H1 (cell line): ENCODE measurements at regions not wholly inside any gene's neighbourhood (a gene's known extent, or its start where the extent isn't known, plus 50 kb on each side); places are given as distances from the start of the nearest gene placed in this dataset.

Experiments
- CTCF ChIA-PET: fragments of 300-600 bp; sonication (Branson Sonifier 250); formaldehyde crosslinking; loops from one replicate; lab custom pipeline; 2021; ENCODE audit not compliant: partially characterized antibody; lab: Charles Lee
- POLR2A ChIA-PET: fragments of 300-600 bp; sonication (Branson Sonifier 250); formaldehyde crosslinking; loops from one replicate; lab custom pipeline; 2021; ENCODE audit warnings: inconsistent platforms; ENCODE audit not compliant: partially characterized antibody; lab: Charles Lee
- DNase-seq, 2 experiments: peaks; one replicate each; pipeline versions ENCODE4 v3.0.0 to v3.0.0-alpha.2; 2010 to 2022; ENCODE audit warnings: low spot score in 2 of 2, low read depth in 1 of 2, mixed read lengths in 1 of 2
- FAIRE-seq: peaks from 2 replicates; lab custom pipeline; 2011; peaks lifted over from hg19 to GRCh38; lab: Jason Lieb, UNC
- H2AFZ ChIP-seq: 2 replicates; pipeline ENCODE4 v1.8.1; 2012; ENCODE audit warnings: low read length, inconsistent platforms
- H2AK5ac ChIP-seq: 2 replicates; pipeline ENCODE4 v1.6.1; 2013; ENCODE audit warnings: low read depth, low read length
- H2BK120ac ChIP-seq: replicated peaks from 2 replicates; pipeline ENCODE3; 2013; ENCODE audit warnings: low read depth, low read length, inconsistent platforms
- H2BK12ac ChIP-seq: 2 replicates; pipeline ENCODE4 v1.6.1; 2013; ENCODE audit warnings: low read depth, low read length
- H2BK15ac ChIP-seq: 2 replicates; pipeline ENCODE4 v1.6.1; 2013; ENCODE audit warnings: low read length
- H2BK20ac ChIP-seq: 2 replicates; pipeline ENCODE4 v1.6.1; 2013; ENCODE audit warnings: low read length
- H2BK5ac ChIP-seq: 2 replicates; pipeline ENCODE4 v1.6.1; 2013; ENCODE audit warnings: low read depth, low read length
- H3K14ac ChIP-seq: 2 replicates; pipeline ENCODE4 v1.6.1; 2013; ENCODE audit warnings: inconsistent platforms; ENCODE audit not compliant: insufficient read length
- H3K18ac ChIP-seq: 2 replicates; pipeline ENCODE4 v1.6.1; 2013; ENCODE audit warnings: low read length; ENCODE audit errors: extremely low read depth
- H3K23ac ChIP-seq: 2 replicates; pipeline ENCODE4 v1.6.1; 2013; ENCODE audit warnings: inconsistent platforms; ENCODE audit not compliant: insufficient read length
- H3K23me2 ChIP-seq: 2 replicates; pipeline ENCODE4 v1.6.1; 2013; ENCODE audit warnings: low read depth, low read length
- H3K27ac ChIP-seq: 2 replicates; pipeline ENCODE4 v1.6.1; 2011; ENCODE audit warnings: low read depth, low read length, inconsistent platforms
- H3K27me3 ChIP-seq, 4 experiments: replicated peaks in 1 of 4; 1 replicate in 1 of 4; 2 replicates in 3 of 4; pipeline versions ENCODE4 v1.6.1 to v1.8.1; 2011 to 2013; ENCODE audit warnings: low read length in 3 of 4, mild to moderate bottlenecking in 3 of 4, inconsistent platforms in 2 of 4, mixed read lengths in 2 of 4, moderate library complexity in 1 of 4; ENCODE audit not compliant: control insufficient read depth in 3 of 4, insufficient read depth in 3 of 4; ENCODE audit errors: extremely low read depth in 1 of 4
- H3K36me3 ChIP-seq, 4 experiments: 2 replicates each; pipeline versions ENCODE4 v1.6.1 to v1.8.1; 2011 to 2013; ENCODE audit warnings: mild to moderate bottlenecking in 4 of 4, low read length in 3 of 4, moderate library complexity in 2 of 4, control low read depth in 1 of 4, inconsistent platforms in 1 of 4; ENCODE audit not compliant: insufficient read depth in 4 of 4, control insufficient read depth in 2 of 4
- H3K4ac ChIP-seq: replicated peaks from 2 replicates; pipeline ENCODE3; 2013; ENCODE audit warnings: low read length, low read depth, mixed read lengths, inconsistent platforms; ENCODE audit not compliant: insufficient read length
- H3K4me1 ChIP-seq, 4 experiments: replicated peaks in 1 of 4; 1 replicate in 1 of 4; 2 replicates in 3 of 4; pipeline versions ENCODE4 v1.6.1 to v1.8.1; 2011 to 2013; ENCODE audit warnings: low read length in 3 of 4, inconsistent platforms in 2 of 4, mixed read lengths in 1 of 4; ENCODE audit not compliant: insufficient read depth in 4 of 4, control insufficient read depth in 3 of 4
- H3K4me2 ChIP-seq, 2 experiments: 2 replicates each; pipeline versions ENCODE4 v1.6.1 to v1.8.1; 2011 to 2013; ENCODE audit warnings: low read depth in 2 of 2, low read length in 2 of 2, control low read depth in 1 of 2, inconsistent platforms in 1 of 2, mild to moderate bottlenecking in 1 of 2; ENCODE audit not compliant: insufficient read depth in 1 of 2
- H3K4me3 ChIP-seq, 4 experiments: fragments of 200-600, 300-600 bp in 1 of 4; sonication (generic), shearing (Covaris generic), sonication (Bioruptor Twin) in 1 of 4; 2 replicates each; pipeline versions ENCODE4 v1.5.1 to v1.8.1; 2011 to 2016; ENCODE audit warnings: low read length in 4 of 4, low read depth in 3 of 4, control low read depth in 2 of 4, inconsistent platforms in 2 of 4, mild to moderate bottlenecking in 2 of 4, mixed read lengths in 1 of 4, moderate library complexity in 1 of 4; ENCODE audit not compliant: insufficient read depth in 2 of 4; ENCODE audit errors: extremely low read depth in 1 of 4
- H3K56ac ChIP-seq: replicated peaks from 2 replicates; pipeline ENCODE3; 2013; ENCODE audit warnings: low read depth, mild to moderate bottlenecking, mixed read lengths, low read length, inconsistent platforms; ENCODE audit not compliant: insufficient read length
- H3K79me1 ChIP-seq: 2 replicates; pipeline ENCODE4 v1.6.1; 2013; ENCODE audit warnings: low read depth, low read length, control low read depth
- H3K79me2 ChIP-seq, 2 experiments: 2 replicates each; pipeline versions ENCODE4 v1.6.1 to v1.8.1; 2012 to 2013; ENCODE audit warnings: low read length in 2 of 2, mild to moderate bottlenecking in 2 of 2, inconsistent platforms in 1 of 2; ENCODE audit not compliant: insufficient read depth in 2 of 2, control insufficient read depth in 1 of 2
- H3K9ac ChIP-seq, 4 experiments: replicated peaks in 1 of 4; 1 replicate in 1 of 4; 2 replicates in 3 of 4; pipeline versions ENCODE4 v1.6.1 to v1.8.1; 2011 to 2013; ENCODE audit warnings: low read depth in 3 of 4, low read length in 3 of 4, control low read depth in 2 of 4, mild to moderate bottlenecking in 2 of 4, moderate library complexity in 2 of 4, inconsistent platforms in 1 of 4; ENCODE audit errors: extremely low read depth in 1 of 4
- H3K9me3 ChIP-seq, 2 experiments: 2 replicates each; pipeline versions ENCODE4 v1.6.1 to v1.8.1; 2012 to 2013; ENCODE audit warnings: mild to moderate bottlenecking in 2 of 2, moderate library complexity in 2 of 2, control low read depth in 1 of 2, inconsistent platforms in 1 of 2, low read depth in 1 of 2, low read length in 1 of 2, mixed read lengths in 1 of 2; ENCODE audit not compliant: insufficient read depth in 2 of 2
- H4K20me1 ChIP-seq, 2 experiments: replicated peaks in 1 of 2; 2 replicates each; pipeline versions ENCODE3 to v1.8.1; 2011 to 2013; ENCODE audit warnings: inconsistent platforms in 2 of 2, low read length in 2 of 2, mild to moderate bottlenecking in 1 of 2; ENCODE audit not compliant: insufficient read depth in 2 of 2, control insufficient read depth in 1 of 2
- H4K5ac ChIP-seq: 2 replicates; pipeline ENCODE4 v1.6.1; 2013; ENCODE audit warnings: low read length, low read depth, mixed read lengths, inconsistent platforms; ENCODE audit not compliant: insufficient read length
- H4K8ac ChIP-seq: 2 replicates; pipeline ENCODE4 v1.8.0; 2013; ENCODE audit warnings: mild to moderate bottlenecking, moderate library complexity, low read length, inconsistent platforms; ENCODE audit not compliant: insufficient read depth; ENCODE audit errors: extremely low read depth
- H4K91ac ChIP-seq: replicated peaks from 2 replicates; pipeline ENCODE3; 2013; ENCODE audit warnings: low read length, mixed read lengths, inconsistent platforms; ENCODE audit not compliant: insufficient read length
- CBX5 ChIP-seq: fragments of 300-800, 300-1000 bp; sonication (generic); IDR thresholded peaks from 2 replicates; pipeline ENCODE4 v1.7.1; 2016; ENCODE audit warnings: antibody characterized with exemption, low read length, low read depth
- CBX8 ChIP-seq: fragments of 300-800, 300-1000 bp; sonication (generic); IDR thresholded peaks from 2 replicates; pipeline ENCODE4 v1.7.1; 2016; ENCODE audit warnings: low read depth, low read length, borderline replicate concordance
- CEBPB ChIP-seq: IDR thresholded peaks from 2 replicates; pipeline ENCODE4 v1.6.1; 2012; ENCODE audit warnings: low read depth, low read length
- CHD1 ChIP-seq: IDR thresholded peaks from 2 replicates; pipeline ENCODE4 v1.6.1; 2012; ENCODE audit warnings: low read depth, low read length, improper control_type of control experiment
- CTBP2 ChIP-seq: IDR thresholded peaks from 2 replicates; pipeline ENCODE4 v1.7.0; 2011; ENCODE audit warnings: borderline replicate concordance, mild to moderate bottlenecking, moderate library complexity, mixed read lengths, low read length; ENCODE audit not compliant: insufficient read depth, insufficient read length
- EP300 ChIP-seq, 2 experiments: IDR thresholded peaks; 1 replicate in 1 of 2; 2 replicates in 1 of 2; pipeline ENCODE4 v1.6.1; 2011 to 2012; ENCODE audit warnings: low read depth in 2 of 2, low read length in 2 of 2, mild to moderate bottlenecking in 2 of 2, borderline replicate concordance in 1 of 2, inconsistent platforms in 1 of 2, moderate library complexity in 1 of 2
- EZH2 ChIP-seq: fragments of 200-600 bp; sonication (generic); IDR thresholded peaks from 2 replicates; pipeline ENCODE4 v1.7.1; 2012; ENCODE audit warnings: low read depth, mild to moderate bottlenecking, moderate library complexity, low read length, inconsistent platforms; ENCODE audit not compliant: severe bottlenecking
- KDM5A ChIP-seq: fragments of 200-600 bp; IDR thresholded peaks from 2 replicates; pipeline ENCODE4 v1.7.1; 2012; ENCODE audit warnings: mild to moderate bottlenecking, low read length, inconsistent platforms, mixed read lengths
- MAFK ChIP-seq: IDR thresholded peaks from 2 replicates; pipeline ENCODE4 v1.6.1; 2012; ENCODE audit warnings: low read depth, mild to moderate bottlenecking, improper control_type of control experiment, low read length
- MAX ChIP-seq: IDR thresholded peaks from 2 replicates; pipeline ENCODE4 v1.6.1; 2012; ENCODE audit warnings: inconsistent platforms
- SRF ChIP-seq: IDR thresholded peaks from 2 replicates; pipeline ENCODE4 v1.6.1; 2011; ENCODE audit warnings: mild to moderate bottlenecking, low read depth, low read length, moderate library complexity
- TBP ChIP-seq: IDR thresholded peaks from 2 replicates; pipeline ENCODE4 v1.6.1; 2011; ENCODE audit warnings: low read depth, low read length, improper control_type of control experiment
- TCF12 ChIP-seq: IDR thresholded peaks from 2 replicates; pipeline ENCODE4 v1.6.1; 2011; ENCODE audit warnings: low read depth, mild to moderate bottlenecking, low read length
- USF2 ChIP-seq: IDR thresholded peaks from 2 replicates; pipeline ENCODE4 v1.6.1; 2011; ENCODE audit warnings: low read length, improper control_type of control experiment
- WGBS, 2 experiments: shearing (Covaris generic) in 1 of 2; methylation state at CpG; one replicate each; pipeline versions ENCODE4 v1.1.6 to v1.1.7; 2013 to 2015; ENCODE audit warnings: low lambda C conversion rate in 2 of 2, mixed read lengths in 2 of 2, inconsistent platforms in 1 of 2, low coverage in 1 of 2, missing lambda C conversion rate in 1 of 2; ENCODE audit not compliant: insufficient replicate concordance in 2 of 2, insufficient coverage in 1 of 2, insufficient read length in 1 of 2; ENCODE audit errors: extremely low coverage in 1 of 2, missing lambda C conversion rate in 1 of 2; 5-methylcytosine and 5-hydroxymethylcytosine counted together

DNA sequence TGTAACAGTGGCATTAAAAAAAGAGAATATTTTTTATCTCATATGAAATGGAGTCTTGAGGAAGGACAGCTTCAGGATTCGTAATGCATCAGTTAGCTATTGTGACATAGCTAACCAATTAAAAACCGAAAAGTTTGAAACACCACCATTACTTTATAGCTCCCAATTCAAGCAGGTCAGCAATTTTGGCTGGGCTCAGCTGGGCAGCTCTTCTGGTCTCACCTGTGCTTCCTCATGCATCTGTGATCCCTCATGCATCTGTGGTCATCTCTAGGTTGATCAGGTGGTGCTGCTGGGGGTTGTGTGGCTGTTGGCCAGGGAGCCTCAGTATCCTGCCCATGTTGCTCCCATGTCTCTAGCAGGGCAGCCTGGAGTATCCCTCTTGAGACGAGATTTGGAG lies 76.7 kb upstream of the KCNA1 start:
- H3K36me3 ChIP-seq = no peaks in the 10 kb centered on the region
- no peaks in the 10 kb centered on the region for H4K20me1 ChIP-seq
- no peak overlapping the region for H2BK20ac ChIP-seq
- H3K27me3 ChIP-seq = no peaks in the 10 kb centered on the region
- DNase-seq (no peak), FAIRE-seq (no peak)
- H3K4me3 ChIP-seq = no peak overlapping the region
- H3K9me3 ChIP-seq = no peaks in the 10 kb centered on the region
- no peak overlapping the region for H2BK5ac ChIP-seq
- ChIA-PET POLR2A (no interaction called here), CTCF (interaction anchor here (3.0 kb wide), 1 partner anchor 24 kb away, joined by 13 read pairs; no protein-coding TSS in a partner anchor)
- H3K18ac ChIP-seq = no peak overlapping the region
- no peak overlapping the region for H3K27ac ChIP-seq
- no peak overlapping the region for H3K56ac ChIP-seq
- no peak overlapping the region for H4K8ac ChIP-seq
- no peak overlapping the region for H2BK15ac ChIP-seq
- H4K5ac ChIP-seq = no peak overlapping the region
- no peak overlapping the region for H3K4me2 ChIP-seq
- H3K79me2 ChIP-seq = no peaks in the 10 kb centered on the region
- 86% methylated on average over 3 of the region's 3 CpGs; no CpG with 5 or more reads in 1 of the 2 experiments for WGBS, 2 experiments
- no peak overlapping the region for H2AFZ ChIP-seq
- no peak overlapping the region for H3K14ac ChIP-seq
- no peak overlapping the region for H3K4ac ChIP-seq
- no peaks in the 10 kb centered on the region for H3K79me1 ChIP-seq
- H3K9ac ChIP-seq = no peak overlapping the region
- peaks cover 0 to 5% (median 1%) of the 10 kb centered on the region in 4 experiments; a peak in 3 of 7 replicates for H3K4me1 ChIP-seq
- no peak overlapping the region for H2BK12ac ChIP-seq
- no peak overlapping the region for H4K91ac ChIP-seq
- no peak overlapping the region for H2AK5ac ChIP-seq
- no peak overlapping the region for H3K23ac ChIP-seq
- no peaks in the 10 kb centered on the region for H3K23me2 ChIP-seq
- H2BK120ac ChIP-seq = no peak overlapping the region
- TF ChIP-seq CBX5 (no peak), USF2 (no peak), CHD1 (no peak), CEBPB (no peak), MAX (no peak), MAFK (no peak), EZH2 (no peak), KDM5A (no peak), SRF (no peak), TBP (no peak), CBX8 (no peak), TCF12 (no peak), CTBP2 (no peak), EP300 (IDR thresholded peaks at IDR 0.05; ENCODE audit: borderline replicate concordance in 1 of 2, low read depth in 2 of 2, low read length in 2 of 2) (no peak)
